Keratinocyte (primary cell): ENCODE measurements at regions not wholly inside any gene's neighbourhood (a gene's known extent, or its start where the extent isn't known, plus 50 kb on each side); places are given as distances from the start of the nearest gene placed in this dataset.

Experiments used
- DNase-seq: peaks from one replicate; pipeline ENCODE4 v3.0.0-alpha.2; 2011; ENCODE audit warnings: low read depth, missing footprints, low spot score
- FAIRE-seq: peaks from 2 replicates; lab custom pipeline; 2011; peaks lifted over from hg19 to GRCh38; lab: Jason Lieb, UNC
- H2AFZ ChIP-seq: 2 replicates; pipeline ENCODE4 v1.6.0; 2012; ENCODE audit warnings: low read length, control low read depth, inconsistent platforms; ENCODE audit not compliant: control insufficient read depth
- H3K27ac ChIP-seq: 2 replicates; pipeline ENCODE4 v1.5.1; 2011; ENCODE audit warnings: low read length; ENCODE audit not compliant: control insufficient read depth, insufficient read depth
- H3K27me3 ChIP-seq: 3 replicates; pipeline ENCODE4 v1.6.0; 2011; ENCODE audit warnings: low read length; ENCODE audit not compliant: control insufficient read depth, insufficient read depth; ENCODE audit errors: extremely low read depth
- H3K36me3 ChIP-seq, 2 experiments: 2 replicates in 1 of 2; 3 replicates in 1 of 2; pipeline ENCODE4 v1.5.1; 2011; ENCODE audit warnings: low read length in 2 of 2, mild to moderate bottlenecking in 1 of 2; ENCODE audit not compliant: control insufficient read depth in 2 of 2, insufficient read depth in 2 of 2; ENCODE audit errors: extremely low read depth in 1 of 2
- H3K4me1 ChIP-seq: 3 replicates; pipeline ENCODE4 v1.5.1; 2011; ENCODE audit warnings: low read length; ENCODE audit not compliant: control insufficient read depth, insufficient read depth; ENCODE audit errors: extremely low read depth
- H3K4me2 ChIP-seq: 3 replicates; pipeline ENCODE4 v1.6.0; 2011; ENCODE audit warnings: low read depth, low read length; ENCODE audit not compliant: control insufficient read depth, insufficient read depth; ENCODE audit errors: extremely low read depth
- H3K4me3 ChIP-seq, 3 experiments: fragments of 200-600 bp in 1 of 3; sonication (generic) in 1 of 3; 2 replicates in 2 of 3; 3 replicates in 1 of 3; pipeline ENCODE4 v1.5.1; 2011 to 2016; ENCODE audit warnings: low read length in 3 of 3, mild to moderate bottlenecking in 3 of 3, control low read depth in 2 of 3, inconsistent platforms in 1 of 3, low read depth in 1 of 3, mixed read lengths in 1 of 3, mixed run types in 1 of 3, moderate library complexity in 1 of 3; ENCODE audit not compliant: control insufficient read depth in 2 of 3, insufficient read depth in 2 of 3; ENCODE audit errors: extremely low read depth in 1 of 3
- H3K79me2 ChIP-seq: 2 replicates; pipeline ENCODE4 v1.6.0; 2012; ENCODE audit warnings: low read length; ENCODE audit not compliant: control insufficient read depth, insufficient read depth
- H3K9ac ChIP-seq: 3 replicates; pipeline ENCODE4 v1.6.0; 2011; ENCODE audit warnings: low read length; ENCODE audit not compliant: control insufficient read depth, insufficient read depth; ENCODE audit errors: extremely low read depth
- H3K9me1 ChIP-seq: 3 replicates; pipeline ENCODE4 v1.6.0; 2011; ENCODE audit warnings: low read length; ENCODE audit not compliant: control insufficient read depth, insufficient read depth; ENCODE audit errors: extremely low read depth
- H3K9me3 ChIP-seq: 2 replicates; pipeline ENCODE4 v1.5.1; 2012; ENCODE audit warnings: low read depth, low read length; ENCODE audit not compliant: control insufficient read depth
- H4K20me1 ChIP-seq: 3 replicates; pipeline ENCODE4 v1.6.0; 2011; ENCODE audit warnings: low read length; ENCODE audit not compliant: control insufficient read depth, insufficient read depth; ENCODE audit errors: extremely low read depth
- CTCF ChIP-seq, 3 experiments: IDR thresholded peaks in 1 of 3; conservative IDR thresholded peaks in 1 of 3; optimal IDR thresholded peaks in 1 of 3; 2 replicates in 2 of 3; 3 replicates in 1 of 3; pipeline versions ENCODE3 to v1.5.1; 2011; ENCODE audit warnings: low read length in 3 of 3, mild to moderate bottlenecking in 3 of 3, moderate library complexity in 2 of 3, control low read depth in 1 of 3, inconsistent platforms in 1 of 3; ENCODE audit not compliant: insufficient read depth in 2 of 3; ENCODE audit errors: extremely low read depth in 1 of 3
- EZH2 ChIP-seq: IDR thresholded peaks from one replicate; pipeline ENCODE4 v1.6.1; 2012; ENCODE audit warnings: inconsistent platforms, mild to moderate bottlenecking, low read length, moderate library complexity
- dilution Hi-C: fragments of 300-500 bp; cut with MboI; formaldehyde crosslinking; loops from one replicate; pipeline ENCODE4 v1.7.0; 2020; ENCODE audit warnings: low sequenced_read_pairs; ENCODE audit not compliant: extremely low pct_ligation_motif_present

DNA sequence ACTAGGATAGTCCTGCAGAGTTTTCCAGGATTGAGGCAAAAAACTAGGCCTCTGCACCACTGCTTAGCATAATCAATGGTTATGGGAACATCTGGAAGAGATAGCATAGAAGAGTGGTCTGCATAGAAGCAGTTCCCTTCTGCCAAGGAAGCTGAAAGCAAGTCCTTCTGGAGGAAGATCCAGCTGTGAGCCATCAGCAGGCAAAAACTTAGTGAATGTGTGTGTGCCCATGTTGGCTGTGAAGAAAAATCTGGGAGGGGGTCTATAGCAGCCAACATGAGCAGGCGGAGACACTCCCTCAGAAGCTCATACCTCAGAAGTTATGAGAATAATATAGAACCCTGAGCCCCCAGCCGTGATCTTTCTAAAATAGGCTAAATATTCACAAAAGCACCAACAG, 228.1 kb upstream of the STEAP1 start:
- no peak overlapping the region for H3K4me2 ChIP-seq
- TF ChIP-seq CTCF (optimal IDR thresholded peaks at IDR 0.05 in 1 of 3, IDR thresholded peaks at IDR 0.05 in 1 of 3, conservative IDR thresholded peaks at IDR 0.05 in 1 of 3; ENCODE audit: extremely low read depth in 1 of 3, insufficient read depth in 2 of 3, low read length in 3 of 3) (no peak), EZH2 (no peak)
- no peak overlapping the region for H3K27ac ChIP-seq
- no peak overlapping the region for H3K4me3 ChIP-seq
- no peak overlapping the region for H2AFZ ChIP-seq
- dilution Hi-C loops = no loop called here
- H3K27me3 ChIP-seq = no peaks in the 10 kb centered on the region
- FAIRE-seq = no peak
- H4K20me1 ChIP-seq = no peaks in the 10 kb centered on the region
- H3K4me1 ChIP-seq = no peaks in the 10 kb centered on the region
- H3K36me3 ChIP-seq = no peaks in the 10 kb centered on the region
- no peaks in the 10 kb centered on the region for H3K79me2 ChIP-seq
- no peaks in the 10 kb centered on the region for H3K9me3 ChIP-seq
- no peaks in the 10 kb centered on the region for H3K9me1 ChIP-seq
- DNase-seq = no peak
- no peak overlapping the region for H3K9ac ChIP-seq

- no peaks in the 10 kb centered on the region for H3K79me2 ChIP-seq
- H2AFZ ChIP-seq = no peak overlapping the region
- TF ChIP-seq EZH2 (no peak), CTCF (optimal IDR thresholded peaks at IDR 0.05 in 1 of 3, IDR thresholded peaks at IDR 0.05 in 1 of 3, conservative IDR thresholded peaks at IDR 0.05 in 1 of 3; ENCODE audit: extremely low read depth in 1 of 3, insufficient read depth in 2 of 3, low read length in 3 of 3) (no peak)
- H3K9me1 ChIP-seq = no peaks in the 10 kb centered on the region
- no peaks in the 10 kb centered on the region for H3K36me3 ChIP-seq
- dilution Hi-C loops = no loop called here
- H4K20me1 ChIP-seq = no peaks in the 10 kb centered on the region
- no peak overlapping the region for H3K4me3 ChIP-seq
- no peak overlapping the region for H3K9ac ChIP-seq
- no peak overlapping the region for H3K27ac ChIP-seq
- H3K27me3 ChIP-seq = no peaks in the 10 kb centered on the region
- H3K4me1 ChIP-seq = no peaks in the 10 kb centered on the region
- DNase-seq (no peak), FAIRE-seq (no peak)
- no peaks in the 10 kb centered on the region for H3K9me3 ChIP-seq
- H3K4me2 ChIP-seq = no peak overlapping the region
Measured at GRCh38 chr7:89926701-89927100, 227.6 kb upstream of the STEAP1 start.
